ENCODE measurements at regions not wholly inside any gene's neighbourhood (a gene's known extent, or its start where the extent isn't known, plus 50 kb on each side); places are given as distances from the start of the nearest gene placed in this dataset.

DNA sequence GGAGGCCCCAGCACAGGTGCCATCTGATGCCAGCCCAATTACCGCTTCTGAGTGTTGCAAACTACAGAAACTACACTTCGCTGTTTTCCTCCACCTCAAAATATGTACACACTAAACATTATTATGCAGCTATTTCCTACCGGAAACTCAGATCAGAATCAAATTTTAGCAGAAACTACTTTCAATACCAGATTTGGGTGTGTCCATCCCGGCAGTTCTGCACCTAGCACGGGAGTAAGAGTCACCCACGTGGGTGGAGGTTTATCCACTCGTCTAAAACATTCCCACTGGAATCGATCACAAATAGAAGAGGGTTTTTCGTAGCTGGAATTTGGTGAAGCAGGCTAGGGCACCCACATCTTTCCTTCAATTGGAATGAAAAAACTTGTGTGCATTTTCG lies 214.4 kb upstream of the PRKCQ start:
- Histone ChIP-seq H4K20me1 (ENCODE audit: insufficient read depth, poor library complexity, severe bottlenecking) (no peaks in the 10 kb centered on the region), H3K79me2 (no peaks in the 10 kb centered on the region), H3K27ac (no peak overlapping the region), H2AFZ (no peak overlapping the region), H3K4me2 (no peak overlapping the region), H3K4me1 (ENCODE audit: insufficient read depth) (no peaks in the 10 kb centered on the region), H3K9me3 (ENCODE audit: low read depth) (no peaks in the 10 kb centered on the region), H3K27me3 (no peaks in the 10 kb centered on the region), H3K4me3 (no peak overlapping the region), H3K9me2 (replicated peaks; ENCODE audit: insufficient read depth) (no peaks in the 10 kb centered on the region), H3K36me3 (replicated peaks; ENCODE audit: insufficient read depth, low read depth) (no peaks in the 10 kb centered on the region)
- no peak for DNase-seq (ENCODE audit: low spot score)
- 79% methylated on average over 10 of the region's 10 CpGs for WGBS (ENCODE audit: low lambda C conversion rate, missing lambda C conversion rate)
- TF ChIP-seq CTCF (IDR thresholded peaks at IDR 0.05; ENCODE audit: poor library complexity) (no peak), EZH2phosphoT487 (IDR thresholded peaks at IDR 0.05; ENCODE audit: low read depth, severe bottlenecking, unreplicated experiment) (no peak), EZH2 (IDR thresholded peaks at IDR 0.05; ENCODE audit: borderline replicate concordance) (no peak)

- Histone ChIP-seq H3K4me2 (no peak overlapping the region), H3K36me3 (replicated peaks; ENCODE audit: insufficient read depth, low read depth) (no peaks in the 10 kb centered on the region), H3K79me2 (no peaks in the 10 kb centered on the region), H3K4me3 (no peak overlapping the region), H3K9me2 (replicated peaks; ENCODE audit: insufficient read depth) (no peaks in the 10 kb centered on the region), H4K20me1 (ENCODE audit: insufficient read depth, poor library complexity, severe bottlenecking) (no peaks in the 10 kb centered on the region), H2AFZ (no peak overlapping the region), H3K9me3 (ENCODE audit: low read depth) (no peaks in the 10 kb centered on the region), H3K27me3 (no peaks in the 10 kb centered on the region), H3K4me1 (ENCODE audit: insufficient read depth) (no peaks in the 10 kb centered on the region), H3K27ac (no peak overlapping the region)
- 90% methylated on average over 7 of the region's 7 CpGs for WGBS (ENCODE audit: low lambda C conversion rate, missing lambda C conversion rate)
- TF ChIP-seq CTCF (IDR thresholded peaks at IDR 0.05; ENCODE audit: poor library complexity), result no peak
- no peak for TF ChIP-seq EZH2phosphoT487 (IDR thresholded peaks at IDR 0.05; ENCODE audit: low read depth, severe bottlenecking, unreplicated experiment)
- TF ChIP-seq EZH2 (IDR thresholded peaks at IDR 0.05; ENCODE audit: borderline replicate concordance), result no peak
- DNase-seq (ENCODE audit: low spot score), result no peak
Observed at GRCh38 chr10:6788731-6789130, 208.7 kb upstream of the PRKCQ start.

DNA sequence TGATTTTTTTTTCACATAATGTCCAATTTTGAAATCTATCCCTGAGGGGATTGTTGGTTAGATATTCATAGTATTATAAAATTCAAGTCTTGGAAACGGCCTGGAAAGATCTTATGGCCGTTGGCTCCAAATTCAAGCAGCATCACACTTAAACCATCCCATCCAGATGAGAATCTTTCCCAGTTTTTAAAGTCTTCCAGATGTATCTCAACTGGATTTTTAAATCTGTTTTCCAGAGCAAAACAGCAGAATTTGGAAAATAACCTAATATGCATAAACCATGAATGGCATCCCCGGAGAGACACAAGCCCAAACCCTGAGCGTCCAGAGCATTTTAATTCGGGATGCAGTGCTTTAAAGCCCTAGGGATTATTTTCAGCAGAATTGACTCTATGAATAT lies 208.2 kb upstream of the PRKCQ start:
- Histone ChIP-seq H3K4me2 (no peak overlapping the region), H3K9me2 (replicated peaks; ENCODE audit: insufficient read depth) (no peaks in the 10 kb centered on the region), H3K36me3 (replicated peaks; ENCODE audit: insufficient read depth, low read depth) (no peaks in the 10 kb centered on the region), H3K79me2 (no peaks in the 10 kb centered on the region), H3K9me3 (ENCODE audit: low read depth) (no peaks in the 10 kb centered on the region), H4K20me1 (ENCODE audit: insufficient read depth, poor library complexity, severe bottlenecking) (no peaks in the 10 kb centered on the region), H3K4me1 (ENCODE audit: insufficient read depth) (no peaks in the 10 kb centered on the region), H3K4me3 (no peak overlapping the region), H3K27me3 (no peaks in the 10 kb centered on the region), H3K27ac (no peak overlapping the region), H2AFZ (no peak overlapping the region)
- DNase-seq (ENCODE audit: low spot score), result no peak
- 92% methylated on average over 5 of the region's 5 CpGs for WGBS (ENCODE audit: low lambda C conversion rate, missing lambda C conversion rate)
- TF ChIP-seq EZH2phosphoT487 (IDR thresholded peaks at IDR 0.05; ENCODE audit: low read depth, severe bottlenecking, unreplicated experiment) (no peak), EZH2 (IDR thresholded peaks at IDR 0.05; ENCODE audit: borderline replicate concordance) (no peak), CTCF (IDR thresholded peaks at IDR 0.05; ENCODE audit: poor library complexity) (no peak)

DNA sequence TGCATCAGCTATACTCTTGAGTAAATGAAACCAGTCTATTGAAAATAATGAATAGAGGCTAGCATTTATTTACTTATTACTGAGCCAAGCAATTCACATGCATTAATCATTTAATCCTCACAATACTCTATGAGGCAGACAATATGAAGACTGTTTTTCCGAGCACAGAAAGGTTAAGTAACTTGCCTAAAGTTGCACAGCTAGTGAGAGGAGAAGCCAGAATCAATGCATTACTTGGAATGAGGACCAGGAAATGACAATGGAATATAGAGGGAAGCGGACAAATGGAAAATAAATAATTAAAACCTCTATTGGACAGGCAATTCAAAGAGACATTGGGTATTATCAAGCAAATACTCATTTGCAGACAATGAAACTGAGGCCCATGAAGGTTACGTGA lies 207.6 kb upstream of the PRKCQ start:
- no peak overlapping the region for H2AFZ ChIP-seq

More for the DNA sequence above, 207.6 kb upstream of the PRKCQ start:
- H3K36me3 ChIP-seq (replicated peaks; ENCODE audit: insufficient read depth, low read depth), result no peaks in the 10 kb centered on the region
- H3K9me2 ChIP-seq (replicated peaks; ENCODE audit: insufficient read depth), result no peaks in the 10 kb centered on the region
- no peak for DNase-seq (ENCODE audit: low spot score)
- no peaks in the 10 kb centered on the region for H3K9me3 ChIP-seq (ENCODE audit: low read depth)
- H3K27ac ChIP-seq, result no peak overlapping the region
- TF ChIP-seq EZH2 (IDR thresholded peaks at IDR 0.05; ENCODE audit: borderline replicate concordance) (no peak), EZH2phosphoT487 (IDR thresholded peaks at IDR 0.05; ENCODE audit: low read depth, severe bottlenecking, unreplicated experiment) (no peak), CTCF (IDR thresholded peaks at IDR 0.05; ENCODE audit: poor library complexity) (no peak)
- H3K4me1 ChIP-seq (ENCODE audit: insufficient read depth), result no peaks in the 10 kb centered on the region
- no peak overlapping the region for H3K4me3 ChIP-seq
- no peak overlapping the region for H3K4me2 ChIP-seq
- H3K79me2 ChIP-seq, result no peaks in the 10 kb centered on the region
- 98% methylated on average over 3 of the region's 3 CpGs for WGBS (ENCODE audit: low lambda C conversion rate, missing lambda C conversion rate)
- H4K20me1 ChIP-seq (ENCODE audit: insufficient read depth, poor library complexity, severe bottlenecking), result no peaks in the 10 kb centered on the region
- no peaks in the 10 kb centered on the region for H3K27me3 ChIP-seq
